ENCODE measurements at regions not wholly inside any gene's neighbourhood (a gene's known extent, or its start where the extent isn't known, plus 50 kb on each side); places are given as distances from the start of the nearest gene placed in this dataset.

DNA sequence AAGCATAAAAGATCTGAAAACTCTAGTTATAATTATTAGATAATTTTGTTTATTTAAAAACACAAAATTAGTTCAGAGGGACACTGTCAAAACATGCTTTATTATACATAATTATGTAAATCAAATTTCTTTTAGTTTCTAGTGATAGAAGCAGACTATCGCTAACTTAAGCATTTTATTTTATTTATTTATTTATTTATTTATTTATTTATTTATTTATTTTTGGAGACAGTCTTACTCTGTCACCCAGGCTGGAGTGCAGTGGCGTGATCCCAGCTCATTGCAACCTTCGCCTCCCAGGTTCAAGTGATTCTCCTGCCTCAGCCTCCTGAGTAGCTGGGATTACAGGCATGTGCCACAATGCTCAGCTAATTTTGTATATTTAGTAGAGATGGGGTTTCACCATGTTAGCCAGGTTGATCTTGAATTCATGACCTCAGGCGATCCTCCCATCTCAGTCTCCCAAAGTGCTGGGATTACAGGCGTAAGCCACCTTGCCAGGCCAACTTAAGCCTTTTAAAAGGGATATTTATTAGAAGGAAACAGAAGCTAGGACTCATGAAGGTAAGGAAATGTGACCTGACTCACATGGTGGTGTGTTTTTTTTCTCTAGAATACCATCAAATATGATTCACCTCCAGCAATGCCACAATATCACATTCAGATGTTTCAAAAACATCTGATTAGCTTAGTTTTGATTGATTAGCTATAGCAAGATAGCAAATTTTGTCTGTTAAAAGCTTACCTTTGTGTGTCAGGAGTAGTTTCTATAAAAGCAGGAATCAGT lies 1357.4 kb upstream of the ADGRL4 start:
- TF ChIP-seq POLR2AphosphoS5 (IDR thresholded peaks at IDR 0.05; ENCODE audit: borderline replicate concordance, low read depth, low read length) (no peak), EZH2 (IDR thresholded peaks at IDR 0.05) (no peak)

Data from SK-N-MC (cell line).